ENCODE measurements at regions not wholly inside any gene's neighbourhood (a gene's known extent, or its start where the extent isn't known, plus 50 kb on each side); places are given as distances from the start of the nearest gene placed in this dataset.

GRCh38 chr3:35867791-35868190 lies 228.5 kb downstream of the ARPP21 start:
- TF ChIP-seq ZFP30 (CRISPR knock-in tag; IDR thresholded peaks at IDR 0.05): no peak
- TF ChIP-seq ZFP3 (CRISPR knock-in tag; IDR thresholded peaks at IDR 0.05): no peak
- no peak for TF ChIP-seq GLIS3 (CRISPR knock-in tag; IDR thresholded peaks at IDR 0.05)
- TF ChIP-seq TCF4 (CRISPR knock-in tag; IDR thresholded peaks at IDR 0.05; ENCODE audit: borderline replicate concordance): no peak
